Osteoblast (primary cell): ENCODE measurements at regions not wholly inside any gene's neighbourhood (a gene's known extent, or its start where the extent isn't known, plus 50 kb on each side); places are given as distances from the start of the nearest gene placed in this dataset.

ENCODE experiments used
- DNase-seq: peaks from one replicate; pipeline ENCODE4 v3.0.0; 2011; ENCODE audit warnings: low spot score, mixed read lengths; ENCODE audit not compliant: insufficient read length; ENCODE audit errors: missing footprints
- H2AFZ ChIP-seq: 2 replicates; pipeline ENCODE4 v1.6.0; 2011; ENCODE audit warnings: mild to moderate bottlenecking, low read length
- H3K27ac ChIP-seq: 2 replicates; pipeline ENCODE4 v1.5.1; 2011; ENCODE audit warnings: mild to moderate bottlenecking, low read depth, low read length, moderate library complexity
- H3K27me3 ChIP-seq: 2 replicates; pipeline ENCODE4 v1.6.0; 2012; ENCODE audit warnings: mild to moderate bottlenecking, control low read depth, inconsistent platforms, low read length, moderate library complexity; ENCODE audit not compliant: insufficient read depth
- H3K36me3 ChIP-seq: 2 replicates; pipeline ENCODE4 v1.5.1; 2011; ENCODE audit warnings: mild to moderate bottlenecking, low read length, control low read depth, moderate library complexity; ENCODE audit not compliant: insufficient read depth
- H3K4me1 ChIP-seq: 2 replicates; pipeline ENCODE4 v1.5.1; 2011; ENCODE audit warnings: mild to moderate bottlenecking, low read length, control low read depth, moderate library complexity; ENCODE audit not compliant: insufficient read depth
- H3K4me2 ChIP-seq: 2 replicates; pipeline ENCODE4 v1.6.0; 2011; ENCODE audit warnings: mild to moderate bottlenecking, low read length; ENCODE audit not compliant: insufficient read depth
- H3K4me3 ChIP-seq: fragments of 200-600 bp; sonication (generic); 3 replicates; pipeline ENCODE4 v1.5.1; 2012; ENCODE audit warnings: mild to moderate bottlenecking, low read length, inconsistent platforms; ENCODE audit not compliant: insufficient read depth
- H3K79me2 ChIP-seq: 2 replicates; pipeline ENCODE4 v1.6.0; 2012; ENCODE audit warnings: mild to moderate bottlenecking, low read length, control low read depth, inconsistent platforms; ENCODE audit not compliant: insufficient read depth
- H3K9me3 ChIP-seq: 2 replicates; pipeline ENCODE4 v1.5.1; 2011; ENCODE audit warnings: low read depth, low read length, control low read depth
- H4K20me1 ChIP-seq: 2 replicates; pipeline ENCODE4 v1.6.0; 2012; ENCODE audit warnings: mild to moderate bottlenecking, low read length, control low read depth; ENCODE audit not compliant: insufficient read depth
- TF ChIP-seq, protein P1 (sequence below): IDR thresholded peaks from 2 replicates; pipeline ENCODE4 v1.5.1; 2011; ENCODE audit warnings: mild to moderate bottlenecking, low read depth, low read length, moderate library complexity; ENCODE audit errors: extremely low read depth

DNA sequence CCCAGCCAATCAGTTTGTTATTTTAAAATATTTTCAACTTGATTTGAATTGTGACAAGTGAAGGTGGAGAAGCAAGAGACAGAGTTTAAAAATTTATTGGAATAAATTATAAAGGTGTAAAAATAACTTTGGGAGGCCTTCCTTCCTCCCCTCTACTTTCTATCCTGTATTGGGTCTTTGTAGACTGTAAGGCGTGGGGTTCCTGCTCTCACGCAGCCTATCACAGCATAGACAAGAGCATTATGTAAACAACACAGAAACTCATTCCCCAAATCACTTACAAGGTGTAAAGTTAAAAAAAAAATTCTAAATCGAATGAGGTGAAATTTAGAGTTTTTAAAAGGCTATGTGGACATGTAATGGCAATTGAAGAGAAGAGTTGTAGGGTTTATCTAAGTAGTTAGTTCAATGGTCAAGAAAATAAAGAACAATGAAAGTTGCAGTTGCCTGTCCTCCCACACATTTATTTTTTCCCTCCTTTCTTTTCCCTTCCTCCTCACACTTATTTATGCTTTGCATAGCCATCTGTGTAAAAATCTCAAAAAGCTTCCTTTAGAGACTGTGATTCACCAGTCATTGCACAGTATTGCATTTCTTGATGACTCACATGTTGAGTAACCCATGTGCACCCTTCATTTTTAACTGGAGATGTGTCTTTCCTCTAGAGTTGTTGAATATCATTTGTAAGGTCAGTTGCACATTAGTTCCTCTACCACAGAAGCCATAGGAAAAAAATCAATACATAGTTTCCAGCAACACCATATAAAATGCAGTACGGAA is 242.2 kb downstream of the PTPRC start:
- Histone ChIP-seq H4K20me1 (peaks cover 4% of the 10 kb centered on the region), H3K79me2 (peaks cover 52% of the 10 kb centered on the region), H3K36me3 (peaks cover 15% of the 10 kb centered on the region), H3K4me2 (peak overlapping the region; percentile 56), H3K27me3 (no peaks in the 10 kb centered on the region), H3K4me3 (peak overlapping the region; percentile 11), H2AFZ (no peak overlapping the region), H3K9me3 (no peaks in the 10 kb centered on the region), H3K4me1 (peaks cover 17% of the 10 kb centered on the region), H3K27ac (peak overlapping the region; percentile 87)
- no peak for DNase-seq
- TF ChIP-seq, protein P1, sequence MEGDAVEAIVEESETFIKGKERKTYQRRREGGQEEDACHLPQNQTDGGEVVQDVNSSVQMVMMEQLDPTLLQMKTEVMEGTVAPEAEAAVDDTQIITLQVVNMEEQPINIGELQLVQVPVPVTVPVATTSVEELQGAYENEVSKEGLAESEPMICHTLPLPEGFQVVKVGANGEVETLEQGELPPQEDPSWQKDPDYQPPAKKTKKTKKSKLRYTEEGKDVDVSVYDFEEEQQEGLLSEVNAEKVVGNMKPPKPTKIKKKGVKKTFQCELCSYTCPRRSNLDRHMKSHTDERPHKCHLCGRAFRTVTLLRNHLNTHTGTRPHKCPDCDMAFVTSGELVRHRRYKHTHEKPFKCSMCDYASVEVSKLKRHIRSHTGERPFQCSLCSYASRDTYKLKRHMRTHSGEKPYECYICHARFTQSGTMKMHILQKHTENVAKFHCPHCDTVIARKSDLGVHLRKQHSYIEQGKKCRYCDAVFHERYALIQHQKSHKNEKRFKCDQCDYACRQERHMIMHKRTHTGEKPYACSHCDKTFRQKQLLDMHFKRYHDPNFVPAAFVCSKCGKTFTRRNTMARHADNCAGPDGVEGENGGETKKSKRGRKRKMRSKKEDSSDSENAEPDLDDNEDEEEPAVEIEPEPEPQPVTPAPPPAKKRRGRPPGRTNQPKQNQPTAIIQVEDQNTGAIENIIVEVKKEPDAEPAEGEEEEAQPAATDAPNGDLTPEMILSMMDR, result no peak

DNA sequence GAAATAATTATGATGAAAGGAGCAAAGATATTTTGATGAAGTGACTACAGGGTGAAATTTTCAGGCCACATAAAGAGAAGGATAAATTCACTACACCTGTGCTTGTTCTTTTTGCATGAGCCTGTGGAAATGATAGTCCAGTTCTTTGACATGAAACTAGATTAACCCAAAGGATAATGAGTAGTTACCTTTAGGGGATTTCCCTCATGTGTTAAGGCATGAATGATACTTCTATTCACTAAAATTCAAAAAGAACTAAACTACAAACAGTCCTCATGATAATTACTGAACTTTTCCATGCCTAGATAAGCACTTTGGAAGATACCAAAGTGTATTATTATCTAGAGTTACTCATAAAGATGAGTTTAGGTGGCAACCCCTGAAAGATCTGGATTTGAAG is 244.3 kb downstream of the PTPRC start:
- no peak overlapping the region for H3K27ac ChIP-seq
- peaks cover 17% of the 10 kb centered on the region for H3K4me1 ChIP-seq
- H3K27me3 ChIP-seq, result no peaks in the 10 kb centered on the region
- peaks cover 11% of the 10 kb centered on the region for H3K36me3 ChIP-seq
- DNase-seq, result no peak
- no peak overlapping the region for H3K4me2 ChIP-seq
- H2AFZ ChIP-seq, result no peak overlapping the region
- no peaks in the 10 kb centered on the region for H3K9me3 ChIP-seq
- TF ChIP-seq, protein P1, result no peak
- H4K20me1 ChIP-seq, result no peaks in the 10 kb centered on the region
- no peak overlapping the region for H3K4me3 ChIP-seq
- H3K79me2 ChIP-seq, result peaks cover 47% of the 10 kb centered on the region

DNA sequence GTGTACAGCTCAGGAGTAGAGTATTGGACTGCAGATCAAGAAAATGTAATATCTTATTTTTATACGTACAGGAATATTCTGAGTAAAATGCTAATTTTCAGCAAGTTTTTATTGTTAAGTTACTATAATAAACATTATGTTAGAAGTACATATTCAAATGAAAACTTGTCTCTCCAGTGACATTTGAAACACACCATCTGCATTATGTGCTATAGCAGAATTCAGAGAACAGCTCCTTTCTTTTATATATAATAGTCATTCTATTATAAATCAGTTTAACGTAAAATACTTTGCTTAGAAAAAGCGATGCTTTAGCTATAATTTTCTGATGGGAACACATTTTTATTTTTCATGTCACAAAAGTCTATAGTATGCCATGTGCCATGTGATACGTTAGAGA is 249.0 kb downstream of the PTPRC start:
- Histone ChIP-seq H3K4me3 (no peak overlapping the region), H4K20me1 (peaks cover 5% of the 10 kb centered on the region), H3K4me2 (no peak overlapping the region), H3K36me3 (no peaks in the 10 kb centered on the region), H3K27ac (no peak overlapping the region), H3K4me1 (peaks cover 24% of the 10 kb centered on the region), H3K27me3 (no peaks in the 10 kb centered on the region), H3K9me3 (no peaks in the 10 kb centered on the region), H3K79me2 (peaks cover 38% of the 10 kb centered on the region), H2AFZ (no peak overlapping the region)
- TF ChIP-seq, protein P1, result no peak
- no peak for DNase-seq

GRCh38 chr1:198888379-198888943 is 249.6 kb downstream of the PTPRC start:
- H3K79me2 ChIP-seq, result peaks cover 34% of the 10 kb centered on the region
- no peak for DNase-seq
- TF ChIP-seq, protein P1, result no peak

More at GRCh38 chr1:198888379-198888943, 249.6 kb downstream of the PTPRC start:
- no peaks in the 10 kb centered on the region for H3K27me3 ChIP-seq
- no peaks in the 10 kb centered on the region for H3K36me3 ChIP-seq
- H3K4me1 ChIP-seq, result peaks cover 30% of the 10 kb centered on the region
- H3K4me2 ChIP-seq, result no peak overlapping the region
- no peak overlapping the region for H2AFZ ChIP-seq
- H4K20me1 ChIP-seq, result peaks cover 5% of the 10 kb centered on the region
- no peak overlapping the region for H3K4me3 ChIP-seq
- H3K27ac ChIP-seq, result no peak overlapping the region
- no peaks in the 10 kb centered on the region for H3K9me3 ChIP-seq
